ENCODE measurements at regions not wholly inside any gene's neighbourhood (a gene's known extent, or its start where the extent isn't known, plus 50 kb on each side); places are given as distances from the start of the nearest gene placed in this dataset.
A peak's percentile ranks its signal among the peaks of the same experiment; 100 is the strongest.

GRCh38 chr15:97479957-97480356 is 480.5 kb upstream of the ARRDC4 start:
- no peaks in the 10 kb centered on the region for H3K9me2 ChIP-seq (replicated peaks; ENCODE audit: insufficient read depth)
- H3K27ac ChIP-seq, result no peak overlapping the region
- no peaks in the 10 kb centered on the region for H3K36me3 ChIP-seq (replicated peaks; ENCODE audit: insufficient read depth, low read depth)
- H2AFZ ChIP-seq, result no peak overlapping the region
- no peak for DNase-seq (ENCODE audit: low spot score)
- H4K20me1 ChIP-seq (ENCODE audit: insufficient read depth, poor library complexity, severe bottlenecking), result no peaks in the 10 kb centered on the region
- H3K27me3 ChIP-seq, result no peaks in the 10 kb centered on the region
- H3K4me3 ChIP-seq, result no peak overlapping the region
- H3K4me2 ChIP-seq, result no peak overlapping the region
- TF ChIP-seq, protein P1, sequence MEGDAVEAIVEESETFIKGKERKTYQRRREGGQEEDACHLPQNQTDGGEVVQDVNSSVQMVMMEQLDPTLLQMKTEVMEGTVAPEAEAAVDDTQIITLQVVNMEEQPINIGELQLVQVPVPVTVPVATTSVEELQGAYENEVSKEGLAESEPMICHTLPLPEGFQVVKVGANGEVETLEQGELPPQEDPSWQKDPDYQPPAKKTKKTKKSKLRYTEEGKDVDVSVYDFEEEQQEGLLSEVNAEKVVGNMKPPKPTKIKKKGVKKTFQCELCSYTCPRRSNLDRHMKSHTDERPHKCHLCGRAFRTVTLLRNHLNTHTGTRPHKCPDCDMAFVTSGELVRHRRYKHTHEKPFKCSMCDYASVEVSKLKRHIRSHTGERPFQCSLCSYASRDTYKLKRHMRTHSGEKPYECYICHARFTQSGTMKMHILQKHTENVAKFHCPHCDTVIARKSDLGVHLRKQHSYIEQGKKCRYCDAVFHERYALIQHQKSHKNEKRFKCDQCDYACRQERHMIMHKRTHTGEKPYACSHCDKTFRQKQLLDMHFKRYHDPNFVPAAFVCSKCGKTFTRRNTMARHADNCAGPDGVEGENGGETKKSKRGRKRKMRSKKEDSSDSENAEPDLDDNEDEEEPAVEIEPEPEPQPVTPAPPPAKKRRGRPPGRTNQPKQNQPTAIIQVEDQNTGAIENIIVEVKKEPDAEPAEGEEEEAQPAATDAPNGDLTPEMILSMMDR (IDR thresholded peaks at IDR 0.05; ENCODE audit: poor library complexity), result no peak
- TF ChIP-seq EZH2phosphoT487 (IDR thresholded peaks at IDR 0.05; ENCODE audit: low read depth, severe bottlenecking, unreplicated experiment), result no peak
- no peak for TF ChIP-seq EZH2 (IDR thresholded peaks at IDR 0.05; ENCODE audit: borderline replicate concordance)
- 85% methylated on average over 3 of the region's 3 CpGs for WGBS (ENCODE audit: low lambda C conversion rate, missing lambda C conversion rate)
- no peaks in the 10 kb centered on the region for H3K79me2 ChIP-seq
- H3K9me3 ChIP-seq (ENCODE audit: low read depth), result no peaks in the 10 kb centered on the region
- no peaks in the 10 kb centered on the region for H3K4me1 ChIP-seq (ENCODE audit: insufficient read depth)

GRCh38 chr15:97482521-97482920 is 478.0 kb upstream of the ARRDC4 start:
- no peaks in the 10 kb centered on the region for H3K79me2 ChIP-seq
- no peaks in the 10 kb centered on the region for H3K9me3 ChIP-seq (ENCODE audit: low read depth)
- no peaks in the 10 kb centered on the region for H3K4me1 ChIP-seq (ENCODE audit: insufficient read depth)
- TF ChIP-seq, protein P1 (IDR thresholded peaks at IDR 0.05; ENCODE audit: poor library complexity), result peak; percentile 20
- TF ChIP-seq EZH2 (IDR thresholded peaks at IDR 0.05; ENCODE audit: borderline replicate concordance) (no peak), EZH2phosphoT487 (IDR thresholded peaks at IDR 0.05; ENCODE audit: low read depth, severe bottlenecking, unreplicated experiment) (no peak)
- H3K4me3 ChIP-seq, result no peak overlapping the region
- no peaks in the 10 kb centered on the region for H3K9me2 ChIP-seq (replicated peaks; ENCODE audit: insufficient read depth)
- no peak overlapping the region for H3K27ac ChIP-seq
- DNase-seq (ENCODE audit: low spot score), result no peak
- no peaks in the 10 kb centered on the region for H3K36me3 ChIP-seq (replicated peaks; ENCODE audit: insufficient read depth, low read depth)
- no peaks in the 10 kb centered on the region for H4K20me1 ChIP-seq (ENCODE audit: insufficient read depth, poor library complexity, severe bottlenecking)
- WGBS (ENCODE audit: low lambda C conversion rate, missing lambda C conversion rate), result 49% methylated on average over 3 of the region's 3 CpGs
- no peaks in the 10 kb centered on the region for H3K27me3 ChIP-seq
- H2AFZ ChIP-seq, result no peak overlapping the region
- no peak overlapping the region for H3K4me2 ChIP-seq

- H3K79me2 ChIP-seq, result no peaks in the 10 kb centered on the region
- no peak overlapping the region for H3K27ac ChIP-seq
- H3K4me3 ChIP-seq, result no peak overlapping the region
- H3K4me1 ChIP-seq (ENCODE audit: insufficient read depth), result no peaks in the 10 kb centered on the region
- H3K9me2 ChIP-seq (replicated peaks; ENCODE audit: insufficient read depth), result no peaks in the 10 kb centered on the region
- DNase-seq (ENCODE audit: low spot score), result no peak
- no peaks in the 10 kb centered on the region for H3K36me3 ChIP-seq (replicated peaks; ENCODE audit: insufficient read depth, low read depth)
- no peaks in the 10 kb centered on the region for H3K9me3 ChIP-seq (ENCODE audit: low read depth)
- no peak overlapping the region for H2AFZ ChIP-seq
- H4K20me1 ChIP-seq (ENCODE audit: insufficient read depth, poor library complexity, severe bottlenecking), result no peaks in the 10 kb centered on the region
- no peaks in the 10 kb centered on the region for H3K27me3 ChIP-seq
- 97% methylated on average over 19 of the region's 21 CpGs for WGBS (ENCODE audit: low lambda C conversion rate, missing lambda C conversion rate)
- H3K4me2 ChIP-seq, result no peak overlapping the region
- TF ChIP-seq EZH2phosphoT487 (IDR thresholded peaks at IDR 0.05; ENCODE audit: low read depth, severe bottlenecking, unreplicated experiment) (no peak), EZH2 (IDR thresholded peaks at IDR 0.05; ENCODE audit: borderline replicate concordance) (no peak)
- TF ChIP-seq, protein P1 (IDR thresholded peaks at IDR 0.05; ENCODE audit: poor library complexity), result no peak
Measured at GRCh38 chr15:97483232-97483631, 477.3 kb upstream of the ARRDC4 start.

DNA sequence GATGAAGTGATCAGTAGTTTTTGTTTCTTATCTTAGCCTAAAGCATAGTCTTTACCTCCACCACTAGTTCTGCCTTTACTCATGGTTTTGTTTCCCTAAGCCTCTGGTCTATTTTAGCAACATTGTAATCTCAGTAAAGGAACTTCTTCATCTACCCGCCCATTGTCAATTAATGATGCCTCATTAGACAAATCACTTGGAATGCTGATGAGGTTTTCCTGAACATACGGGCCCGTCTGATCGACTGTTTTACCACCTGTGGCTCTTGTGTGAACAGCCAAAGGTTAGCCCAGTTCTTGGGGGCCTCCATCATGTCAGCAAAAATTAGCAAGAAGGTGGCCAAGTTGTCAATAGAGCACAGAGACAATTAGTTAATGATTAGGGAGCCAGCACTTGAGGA is 470.1 kb upstream of the ARRDC4 start:
- H3K9me3 ChIP-seq (ENCODE audit: low read depth), result no peaks in the 10 kb centered on the region
- no peak overlapping the region for H3K4me3 ChIP-seq
- WGBS (ENCODE audit: low lambda C conversion rate, missing lambda C conversion rate), result 63% methylated on average over 4 of the region's 4 CpGs
- no peaks in the 10 kb centered on the region for H3K79me2 ChIP-seq
- no peak for DNase-seq (ENCODE audit: low spot score)
- no peak overlapping the region for H2AFZ ChIP-seq
- H3K9me2 ChIP-seq (replicated peaks; ENCODE audit: insufficient read depth), result no peaks in the 10 kb centered on the region
- H3K4me1 ChIP-seq (ENCODE audit: insufficient read depth), result no peaks in the 10 kb centered on the region
- no peak overlapping the region for H3K27ac ChIP-seq
- H3K27me3 ChIP-seq, result no peaks in the 10 kb centered on the region
- TF ChIP-seq EZH2 (IDR thresholded peaks at IDR 0.05; ENCODE audit: borderline replicate concordance) (no peak), EZH2phosphoT487 (IDR thresholded peaks at IDR 0.05; ENCODE audit: low read depth, severe bottlenecking, unreplicated experiment) (no peak)
- TF ChIP-seq, protein P1 (IDR thresholded peaks at IDR 0.05; ENCODE audit: poor library complexity), result no peak
- no peaks in the 10 kb centered on the region for H4K20me1 ChIP-seq (ENCODE audit: insufficient read depth, poor library complexity, severe bottlenecking)
- no peaks in the 10 kb centered on the region for H3K36me3 ChIP-seq (replicated peaks; ENCODE audit: insufficient read depth, low read depth)
- H3K4me2 ChIP-seq, result no peak overlapping the region
